ENCODE measurements at regions not wholly inside any gene's neighbourhood (a gene's known extent, or its start where the extent isn't known, plus 50 kb on each side); places are given as distances from the start of the nearest gene placed in this dataset.

- TF ChIP-seq POLR2A (IDR thresholded peaks at IDR 0.05; ENCODE audit: low read length) (no peak), GATA1 (IDR thresholded peaks at IDR 0.05; ENCODE audit: low read depth, low read length) (no peak)
These were observed 1491.2 kb downstream of the STIM2 start for GRCh38 chr4:28351826-28352225.
